ENCODE measurements at regions not wholly inside any gene's neighbourhood (a gene's known extent, or its start where the extent isn't known, plus 50 kb on each side); places are given as distances from the start of the nearest gene placed in this dataset.
A peak's percentile ranks its signal among the peaks of the same experiment; 100 is the strongest.
"Not testable (repeated sequence)": the region's sequence is repeated elsewhere in the genome, so short reads cannot be mapped to it uniquely, and the experiment has no call there.

DNA sequence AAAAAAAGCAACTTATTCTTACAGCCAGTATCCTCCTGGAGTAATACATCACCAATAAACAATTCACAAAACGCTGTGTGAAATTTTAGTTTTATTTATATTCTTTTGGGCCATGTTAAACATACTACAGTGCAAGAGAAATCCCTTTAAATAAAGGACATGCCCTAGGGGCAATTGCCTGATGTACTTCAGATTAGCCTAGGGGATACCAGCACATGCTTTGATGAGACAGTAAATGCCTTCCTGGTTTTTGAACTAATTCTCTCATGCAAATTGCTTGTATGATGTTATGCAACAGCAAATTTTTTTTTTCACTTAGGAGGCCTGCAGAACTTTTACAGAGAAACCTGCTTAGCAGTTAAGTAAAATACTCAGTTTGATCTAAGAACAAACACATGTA, 711.9 kb upstream of the FRG1 start:
- no peak for DNase-seq (ENCODE audit: low spot score in 2 of 2)
- TF ChIP-seq CTCF (IDR thresholded peaks at IDR 0.05) (no peak), POLR2A (IDR thresholded peaks at IDR 0.05) (no peak), EP300 (IDR thresholded peaks at IDR 0.05) (no peak)
- Histone ChIP-seq H3K4me3 (no peak overlapping the region), H3K27ac (no peak overlapping the region), H3K4me1 (no peaks in the 10 kb centered on the region), H3K27me3 (no peaks in the 10 kb centered on the region), H3K36me3 (no peaks in the 10 kb centered on the region), H3K9me3 (no peaks in the 10 kb centered on the region)
- 38 to 45% methylated on average over 1 of the region's 1 CpG for WGBS, 2 donors

DNA sequence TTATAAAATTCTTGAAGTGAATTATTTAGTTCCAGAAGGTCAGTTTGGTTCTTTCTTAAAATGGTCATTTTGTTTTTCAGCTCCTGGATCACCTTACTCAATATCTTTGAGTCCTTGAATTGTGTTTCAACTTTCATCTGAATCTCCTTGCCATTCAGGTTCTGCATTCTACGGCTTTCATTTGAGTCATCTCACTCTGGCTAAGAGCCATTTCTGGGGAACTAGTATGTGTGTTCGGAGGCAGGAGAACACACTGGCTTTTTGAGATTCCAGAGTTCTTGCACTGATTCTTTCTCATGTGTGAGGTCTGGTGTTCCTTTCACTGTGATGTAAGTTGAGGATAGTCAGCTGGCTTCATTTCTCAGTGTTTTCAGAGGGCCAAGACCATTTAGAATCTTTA, 708.4 kb upstream of the FRG1 start:
- TF ChIP-seq POLR2A (IDR thresholded peaks at IDR 0.05) = no peak
- Histone ChIP-seq H3K9me3 (peaks cover 0 to 18% (median 0%) of the 10 kb centered on the region in 4 donors), H3K4me1 (no peaks in the 10 kb centered on the region), H3K27me3 (no peaks in the 10 kb centered on the region), H3K4me3 (no peak overlapping the region), H3K36me3 (no peaks in the 10 kb centered on the region), H3K27ac (no peak overlapping the region)
- 34 to 96% methylated on average over 2 of the region's 2 CpGs for WGBS, 2 donors
- no peak for DNase-seq (ENCODE audit: low spot score in 2 of 2)

DNA sequence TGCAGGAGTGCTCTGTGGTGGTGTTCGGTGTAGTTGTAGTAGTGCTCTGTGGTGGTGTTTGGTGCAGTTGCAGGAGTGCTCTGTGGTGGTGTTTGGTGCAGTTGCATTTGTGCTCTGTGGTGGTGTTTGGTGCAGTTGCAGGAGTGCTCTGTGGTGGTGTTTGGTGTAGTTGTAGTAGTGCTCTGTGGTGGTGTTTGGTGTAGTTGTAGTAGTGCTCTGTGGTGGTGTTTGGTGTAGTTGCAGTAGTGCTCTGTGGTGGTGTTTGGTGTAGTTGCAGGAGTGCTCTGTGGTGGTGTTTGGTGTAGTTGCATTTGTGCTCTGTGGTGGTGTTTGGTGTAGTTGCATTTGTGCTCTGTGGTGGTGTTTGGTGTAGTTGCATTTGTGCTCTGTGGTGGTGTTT, 706.9 kb upstream of the FRG1 start:
- not testable (repeated sequence) for H3K4me3 ChIP-seq, H3K27ac ChIP-seq, H3K36me3 ChIP-seq, H3K4me1 ChIP-seq, H3K27me3 ChIP-seq
- peak in 1 of 5 experiments; percentile 13 for TF ChIP-seq CTCF (IDR thresholded peaks at IDR 0.05)
- WGBS, 2 donors = 0% methylated on average over 1 of the region's 1 CpG; no CpG with 5 or more reads in 1 of the 2 donors
- peaks cover 0 to 21% (median 0%) of the 10 kb centered on the region in 4 donors for H3K9me3 ChIP-seq
- DNase-seq (ENCODE audit: low spot score in 2 of 2) = peak in 1 of 2 donors; percentile 54

- peak in 1 of 2 donors; percentile 51 for DNase-seq (ENCODE audit: low spot score in 2 of 2)
- not testable (repeated sequence) for H3K27me3 ChIP-seq
These were observed 705.7 kb upstream of the FRG1 start for GRCh38 chr4:189234948-189235347.

DNA sequence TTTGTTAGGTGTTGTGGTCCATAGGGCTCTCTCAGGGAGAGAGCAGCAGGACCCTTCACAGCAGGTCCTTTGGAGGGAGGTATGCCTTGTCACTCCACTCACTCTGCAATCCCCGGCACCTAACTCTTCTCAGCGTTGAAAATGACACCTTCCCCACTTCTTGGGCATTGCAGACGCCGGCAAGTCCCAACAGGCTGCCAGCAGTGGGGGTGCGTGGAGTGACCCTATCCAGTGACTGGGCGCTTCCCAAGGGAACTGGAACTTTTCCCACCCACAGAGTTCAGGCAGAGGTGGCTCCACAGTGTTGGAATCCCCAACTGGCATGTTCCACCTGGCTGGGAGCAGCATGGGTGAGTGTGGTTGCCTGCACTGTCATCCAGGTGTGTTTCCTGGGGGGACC, 705.1 kb upstream of the FRG1 start:
- Histone ChIP-seq H3K27ac (no peak overlapping the region), H3K4me3 (no peak overlapping the region), H3K27me3 (no peaks in the 10 kb centered on the region), H3K4me1 (no peaks in the 10 kb centered on the region), H3K36me3 (no peaks in the 10 kb centered on the region), H3K9me3 (peaks cover 0 to 21% (median 0%) of the 10 kb centered on the region in 4 donors)
- TF ChIP-seq POLR2A (IDR thresholded peaks at IDR 0.05) (no peak), CTCF (IDR thresholded peaks at IDR 0.05) (no peak), EP300 (IDR thresholded peaks at IDR 0.05) (no peak)
- no peak for DNase-seq (ENCODE audit: low spot score in 2 of 2)
- whole genome bisulfite sequencing, 2 donors = 97 to 100% methylated on average over 6 of the region's 6 CpGs

More at GRCh38 chr4:189234948-189235347, 705.7 kb upstream of the FRG1 start:
- H3K4me3 ChIP-seq, H3K36me3 ChIP-seq, H3K27ac ChIP-seq, H3K4me1 ChIP-seq: not testable (repeated sequence)
- H3K9me3 ChIP-seq = peaks cover 0 to 21% (median 0%) of the 10 kb centered on the region in 4 donors

DNA sequence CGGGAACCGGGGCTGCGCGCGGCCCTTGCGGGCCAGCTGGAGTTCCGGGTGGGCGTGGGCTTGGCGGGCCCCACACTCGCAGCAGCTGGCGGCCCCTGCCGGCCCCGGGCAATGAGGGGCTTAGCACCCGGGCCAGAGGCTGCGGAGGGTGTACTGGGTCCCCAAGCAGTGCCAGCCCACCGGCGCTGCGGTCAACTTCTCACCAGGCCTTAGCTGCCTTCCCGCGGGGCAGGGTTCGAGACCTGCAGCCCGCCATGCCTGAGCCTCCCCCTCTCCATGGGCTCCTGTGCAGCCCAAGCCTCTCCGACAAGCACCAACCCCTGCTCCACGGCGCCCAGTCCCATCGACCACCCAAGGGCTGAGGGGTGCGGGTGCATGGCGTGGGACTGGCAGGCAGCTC, 704.4 kb upstream of the FRG1 start:
- not testable (repeated sequence) for H3K36me3 ChIP-seq; H3K27me3 ChIP-seq; H3K27ac ChIP-seq; H3K4me1 ChIP-seq; DNase-seq (ENCODE audit: low spot score in 2 of 2); H3K4me3 ChIP-seq
- 95 to 96% methylated on average over 19 to 27 of the region's 28 CpGs for WGBS, 2 donors
- peaks cover 0 to 21% (median 0%) of the 10 kb centered on the region in 4 donors for H3K9me3 ChIP-seq

- Histone ChIP-seq H3K4me1 (no peaks in the 10 kb centered on the region), H3K9me3 (peaks cover 0 to 21% (median 0%) of the 10 kb centered on the region in 4 donors), H3K27me3 (no peaks in the 10 kb centered on the region), H3K4me3 (no peak overlapping the region), H3K36me3 (no peaks in the 10 kb centered on the region), H3K27ac (no peak overlapping the region)
- no peak for TF ChIP-seq POLR2A (IDR thresholded peaks at IDR 0.05)
- TF ChIP-seq EP300 (IDR thresholded peaks at IDR 0.05) = no peak
- TF ChIP-seq CTCF (IDR thresholded peaks at IDR 0.05) = no peak
- WGBS, 2 donors = 91 to 93% methylated on average over 13 of the region's 13 CpGs
- DNase-seq (ENCODE audit: low spot score in 2 of 2) = no peak
These were observed 703.3 kb upstream of the FRG1 start for GRCh38 chr4:189237340-189237739.
